PC-9 (cell line): ENCODE measurements at regions not wholly inside any gene's neighbourhood (a gene's known extent, or its start where the extent isn't known, plus 50 kb on each side); places are given as distances from the start of the nearest gene placed in this dataset.

Experiments used
- BruUV-seq: library from RNA; stranded (reverse); fragments of 400-500 nt; replicated peaks from 2 replicates; lab custom pipeline; 2021; lab: Mats Ljungman, UMichigan
- CTCF ChIA-PET: fragments of 300-600 bp; sonication (Branson Sonifier 250); formaldehyde crosslinking; loops from one replicate; lab custom pipeline; 2022; ENCODE audit warnings: antibody characterized with exemption; lab: Charles Lee
- POLR2A ChIA-PET: fragments of 300-600 bp; sonication (Branson Sonifier 250); formaldehyde crosslinking; loops from one replicate; lab custom pipeline; 2022; ENCODE audit warnings: antibody characterized with exemption; ENCODE audit not compliant: unreplicated experiment; lab: Charles Lee
- DNase-seq, 2 experiments: peaks; one replicate each; pipeline versions ENCODE4 v3.0.0 to v3.0.0-alpha.2; 2015 to 2022; ENCODE audit warnings: mixed read lengths in 1 of 2
- H2AFZ ChIP-seq: fragments of 200-600 bp; sonication (generic); 2 replicates; pipeline ENCODE4 v1.8.1; 2017; ENCODE audit warnings: antibody characterized with exemption
- H3F3A ChIP-seq: fragments of 200-600 bp; sonication (generic); 2 replicates; pipeline ENCODE4 v1.8.1; 2017; ENCODE audit warnings: antibody characterized with exemption, mild to moderate bottlenecking, low read depth; ENCODE audit not compliant: insufficient read depth
- H3K27ac ChIP-seq: fragments of 200-600 bp; sonication (generic); 2 replicates; pipeline ENCODE4 v1.6.1; 2016; ENCODE audit warnings: mixed run types
- H3K27me3 ChIP-seq: fragments of 200-600 bp; sonication (generic); 2 replicates; pipeline ENCODE4 v1.6.1; 2016; ENCODE audit warnings: low read depth, mixed run types; ENCODE audit not compliant: insufficient read depth
- H3K36me3 ChIP-seq: fragments of 200-600 bp; sonication (generic); 2 replicates; pipeline ENCODE4 v1.6.1; 2016; ENCODE audit warnings: low read depth, mixed run types
- H3K4me1 ChIP-seq: fragments of 200-600 bp; sonication (generic); replicated peaks from 2 replicates; pipeline ENCODE4 v1.6.1; 2016; ENCODE audit warnings: mixed run types; ENCODE audit not compliant: insufficient read depth
- H3K4me2 ChIP-seq: fragments of 200-600 bp; sonication (generic); 2 replicates; pipeline ENCODE4 v1.6.1; 2017; ENCODE audit warnings: mixed run types
- H3K4me3 ChIP-seq: fragments of 200-600 bp; sonication (generic); 2 replicates; pipeline ENCODE4 v1.6.1; 2016; ENCODE audit warnings: mixed run types
- H3K79me2 ChIP-seq: fragments of 200-600 bp; sonication (generic); 2 replicates; pipeline ENCODE4 v1.6.1; 2017; ENCODE audit warnings: low read depth, mixed run types
- H3K9me2 ChIP-seq: fragments of 200-600 bp; sonication (generic); 2 replicates; pipeline ENCODE4 v1.8.1; 2017; ENCODE audit warnings: mild to moderate bottlenecking; ENCODE audit not compliant: insufficient read depth
- H3K9me3 ChIP-seq: fragments of 200-600 bp; sonication (generic); 2 replicates; pipeline ENCODE4 v1.8.1; 2016; ENCODE audit warnings: low read depth; ENCODE audit not compliant: insufficient read depth
- H4K20me1 ChIP-seq: fragments of 200-600 bp; sonication (generic); 2 replicates; pipeline ENCODE4 v1.8.1; 2017; ENCODE audit not compliant: insufficient read depth
- CTCF ChIP-seq: fragments of 200-600 bp; sonication (generic); conservative IDR thresholded peaks from 2 replicates; pipeline ENCODE4 v1.6.1; 2017; ENCODE audit warnings: mixed run types, antibody characterized with exemption, mild to moderate bottlenecking, moderate library complexity
- EZH2 ChIP-seq: fragments of 200-600 bp; sonication (generic); IDR thresholded peaks from 2 replicates; pipeline ENCODE4 v1.8.0; 2017; ENCODE audit warnings: antibody characterized with exemption, low read depth
- intact Hi-C: fragments of 100-400 bp; cut with micrococcal nuclease; formaldehyde crosslinking; loops from one replicate; pipeline ENCODE4 v1.10.0; 2022; ENCODE audit not compliant: unreplicated experiment

GRCh38 chr12:18823461-18823860 lies 85.5 kb downstream of the CAPZA3 start:
- ChIA-PET POLR2A (no interaction called here), CTCF (no interaction called here)
- TF ChIP-seq EZH2 (no peak), CTCF (no peak)
- no peaks in the 10 kb centered on the region for H3K4me1 ChIP-seq
- H3K9me2 ChIP-seq: no peaks in the 10 kb centered on the region
- no peaks in the 10 kb centered on the region for H3K79me2 ChIP-seq
- no TSS peak for BruUV-seq
- no peaks in the 10 kb centered on the region for H3K36me3 ChIP-seq
- no peak for DNase-seq
- no peaks in the 10 kb centered on the region for H3K9me3 ChIP-seq
- intact Hi-C loops: no loop called here
- no peaks in the 10 kb centered on the region for H3K27me3 ChIP-seq
- no peak overlapping the region for H3K4me3 ChIP-seq
- no peaks in the 10 kb centered on the region for H4K20me1 ChIP-seq
- no peak overlapping the region for H3K4me2 ChIP-seq
- no peak overlapping the region for H2AFZ ChIP-seq
- no peaks in the 10 kb centered on the region for H3F3A ChIP-seq
- no peak overlapping the region for H3K27ac ChIP-seq

GRCh38 chr12:18824287-18824686 lies 86.4 kb downstream of the CAPZA3 start:
- no peaks in the 10 kb centered on the region for H3K4me1 ChIP-seq
- ChIA-PET CTCF (no interaction called here), POLR2A (no interaction called here)

GRCh38 chr12:18825138-18825537 lies 87.2 kb downstream of the CAPZA3 start:
- no peak overlapping the region for H2AFZ ChIP-seq
- no peaks in the 10 kb centered on the region for H3K79me2 ChIP-seq
- BruUV-seq: no TSS peak
- H4K20me1 ChIP-seq: no peaks in the 10 kb centered on the region
- H3K36me3 ChIP-seq: no peaks in the 10 kb centered on the region
- no peaks in the 10 kb centered on the region for H3F3A ChIP-seq
- TF ChIP-seq EZH2 (no peak), CTCF (no peak)
- ChIA-PET CTCF (no interaction called here), POLR2A (no interaction called here)
- no peaks in the 10 kb centered on the region for H3K9me2 ChIP-seq
- no peaks in the 10 kb centered on the region for H3K27me3 ChIP-seq
- intact Hi-C loops: no loop called here
- H3K4me3 ChIP-seq: no peak overlapping the region
- H3K4me1 ChIP-seq: no peaks in the 10 kb centered on the region
- H3K4me2 ChIP-seq: no peak overlapping the region
- H3K9me3 ChIP-seq: 0 out of 2 replicates have a peak, but pooled peaks cover 3% of the 10 kb centered on the region
- no peak overlapping the region for H3K27ac ChIP-seq
- no peak for DNase-seq

More at GRCh38 chr12:18824287-18824686, 86.4 kb downstream of the CAPZA3 start:
- intact Hi-C loops: no loop called here
- H3K36me3 ChIP-seq: no peaks in the 10 kb centered on the region
- H3F3A ChIP-seq: no peaks in the 10 kb centered on the region
- no peaks in the 10 kb centered on the region for H3K9me2 ChIP-seq
- H3K9me3 ChIP-seq: 0 out of 2 replicates have a peak, but pooled peaks cover 3% of the 10 kb centered on the region
- no peak for TF ChIP-seq EZH2
- no peak for TF ChIP-seq CTCF
- no TSS peak for BruUV-seq
- H3K27ac ChIP-seq: no peak overlapping the region
- H3K4me3 ChIP-seq: no peak overlapping the region
- H4K20me1 ChIP-seq: no peaks in the 10 kb centered on the region
- no peak for DNase-seq
- H2AFZ ChIP-seq: no peak overlapping the region
- H3K4me2 ChIP-seq: no peak overlapping the region
- no peaks in the 10 kb centered on the region for H3K79me2 ChIP-seq
- H3K27me3 ChIP-seq: no peaks in the 10 kb centered on the region
